Ishikawa (cell line): ENCODE measurements at regions not wholly inside any gene's neighbourhood (a gene's known extent, or its start where the extent isn't known, plus 50 kb on each side); places are given as distances from the start of the nearest gene placed in this dataset.

ENCODE experiments used
- EGR1 ChIP-seq: IDR thresholded peaks from 2 replicates; pipeline ENCODE4 v1.6.1; 2012
- EP300 ChIP-seq: IDR thresholded peaks from 2 replicates; pipeline ENCODE4 v1.6.1; 2012; ENCODE audit warnings: borderline replicate concordance
- MAX ChIP-seq: IDR thresholded peaks from 2 replicates; pipeline ENCODE4 v1.6.1; 2012
- RAD21 ChIP-seq: IDR thresholded peaks from 2 replicates; pipeline ENCODE4 v1.6.1; 2012; ENCODE audit warnings: low read depth
- TAF1 ChIP-seq: IDR thresholded peaks from 2 replicates; pipeline ENCODE4 v1.6.1; 2012; ENCODE audit warnings: low read depth, mild to moderate bottlenecking
- TCF12 ChIP-seq: IDR thresholded peaks from 2 replicates; pipeline ENCODE4 v1.6.1; 2012; ENCODE audit warnings: low read depth
- YY1 ChIP-seq: IDR thresholded peaks from 2 replicates; pipeline ENCODE4 v1.6.1; 2012; ENCODE audit warnings: low read depth
- TF ChIP-seq, protein P1 (sequence below): IDR thresholded peaks from 2 replicates; pipeline ENCODE4 v1.6.1; 2012

DNA sequence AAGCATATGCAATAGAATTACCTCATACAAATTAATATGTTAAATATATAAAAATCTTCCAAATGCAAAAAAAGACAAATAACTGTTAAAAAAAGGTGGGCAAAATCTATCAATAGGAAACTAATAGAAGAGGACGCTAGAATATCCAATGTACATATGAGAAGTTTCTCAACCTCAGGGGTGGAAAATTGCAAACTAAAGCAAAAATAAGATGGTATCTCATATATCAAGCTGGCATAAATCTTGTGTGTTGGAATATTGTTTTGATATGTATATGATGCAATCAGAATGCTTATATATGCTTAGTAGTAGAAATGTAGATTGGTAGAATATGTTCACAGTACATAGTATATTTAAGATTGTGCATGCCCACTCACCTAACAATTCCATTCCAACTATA is 395.0 kb upstream of the OPRM1 start:
- no peak for TF ChIP-seq EP300
- no peak for TF ChIP-seq EGR1
- TF ChIP-seq TAF1 = no peak
- TF ChIP-seq, protein P1, sequence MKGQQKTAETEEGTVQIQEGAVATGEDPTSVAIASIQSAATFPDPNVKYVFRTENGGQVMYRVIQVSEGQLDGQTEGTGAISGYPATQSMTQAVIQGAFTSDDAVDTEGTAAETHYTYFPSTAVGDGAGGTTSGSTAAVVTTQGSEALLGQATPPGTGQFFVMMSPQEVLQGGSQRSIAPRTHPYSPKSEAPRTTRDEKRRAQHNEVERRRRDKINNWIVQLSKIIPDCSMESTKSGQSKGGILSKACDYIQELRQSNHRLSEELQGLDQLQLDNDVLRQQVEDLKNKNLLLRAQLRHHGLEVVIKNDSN = no peak
- no peak for TF ChIP-seq RAD21
- TF ChIP-seq TCF12 = no peak
- TF ChIP-seq MAX = no peak
- TF ChIP-seq YY1 = no peak
